HEK293 (cell line): ENCODE measurements at regions not wholly inside any gene's neighbourhood (a gene's known extent, or its start where the extent isn't known, plus 50 kb on each side); places are given as distances from the start of the nearest gene placed in this dataset.

Experiments used
- CTCF ChIA-PET: fragments of 350-600 bp; formaldehyde crosslinking; extraction: SDS; loops from one replicate; lab custom pipeline; 2021; ENCODE audit warnings: antibody characterized with exemption; lab: Yijun Ruan, JAX
- POLR2A ChIA-PET: fragments of 300-600 bp; formaldehyde crosslinking; extraction: SDS; loops from one replicate; lab custom pipeline; 2020; ENCODE audit warnings: antibody characterized with exemption, inconsistent platforms; lab: Yijun Ruan, JAX
- H3K27ac ChIP-seq: fragments of 200-500 bp; sonication (Bioruptor generic); 2 replicates; pipeline ENCODE4 v1.5.1; 2014; ENCODE audit warnings: low read depth, low read length, control low read depth, inconsistent platforms; ENCODE audit errors: extremely low read depth
- H3K36me3 ChIP-seq, 2 experiments: fragments of 200-500 bp in 1 of 2; sonication (Bioruptor generic) in 1 of 2; 1 replicate in 1 of 2; 2 replicates in 1 of 2; pipeline ENCODE4 v1.5.1; 2014 to 2017; ENCODE audit warnings: inconsistent platforms in 2 of 2, low read length in 2 of 2; ENCODE audit not compliant: control insufficient read depth in 2 of 2, insufficient read depth in 1 of 2
- H3K4me1 ChIP-seq: fragments of 200-500 bp; sonication (Bioruptor generic); 2 replicates; pipeline ENCODE4 v1.5.1; 2014; ENCODE audit warnings: mild to moderate bottlenecking, low read length, inconsistent platforms; ENCODE audit not compliant: control insufficient read depth, insufficient read depth
- H3K4me3 ChIP-seq: 2 replicates; pipeline ENCODE4 v1.5.1; 2011; ENCODE audit warnings: low read depth, mild to moderate bottlenecking, control low read depth, low read length, moderate library complexity
- H3K9me3 ChIP-seq: fragments of 200-500 bp; sonication (Bioruptor generic); 2 replicates; pipeline ENCODE4 v1.5.1; 2014; ENCODE audit warnings: low read depth, low read length, inconsistent platforms; ENCODE audit not compliant: control insufficient read depth, insufficient read depth
- FEZF1 ChIP-seq: fragments of 450-650 bp; formaldehyde crosslinking; IDR thresholded peaks from 2 replicates; pipeline ENCODE4 v1.5.1; 2016; ENCODE audit warnings: missing biosample characterization, missing genetic modification characterization
- ZBTB1 ChIP-seq: fragments of 450-650 bp; formaldehyde crosslinking; IDR thresholded peaks from 2 replicates; pipeline ENCODE4 v1.5.1; 2016; ENCODE audit warnings: missing biosample characterization, missing genetic modification characterization
- ZBTB8A ChIP-seq: fragments of 450-650 bp; formaldehyde crosslinking; IDR thresholded peaks from 2 replicates; pipeline ENCODE4 v1.5.1; 2016; ENCODE audit warnings: missing biosample characterization, missing genetic modification characterization
- ZFHX2 ChIP-seq: fragments of 450-650 bp; formaldehyde crosslinking; conservative IDR thresholded peaks from 2 replicates; pipeline ENCODE4 v1.5.1; 2016; ENCODE audit warnings: missing biosample characterization, missing genetic modification characterization
- ZFP3 ChIP-seq: fragments of 450-650 bp; formaldehyde crosslinking; IDR thresholded peaks from 2 replicates; pipeline ENCODE4 v1.5.1; 2016; ENCODE audit warnings: low read depth, missing biosample characterization, missing genetic modification characterization
- ZFP69B ChIP-seq: fragments of 450-650 bp; formaldehyde crosslinking; IDR thresholded peaks from 2 replicates; pipeline ENCODE4 v1.5.1; 2016; ENCODE audit warnings: missing biosample characterization, missing genetic modification characterization
- ZIC2 ChIP-seq: fragments of 450-650 bp; formaldehyde crosslinking; IDR thresholded peaks from 2 replicates; pipeline ENCODE4 v1.5.1; 2016; ENCODE audit warnings: missing biosample characterization, missing genetic modification characterization
- ZNF138 ChIP-seq: fragments of 450-650 bp; formaldehyde crosslinking; IDR thresholded peaks from 2 replicates; pipeline ENCODE4 v1.5.1; 2016; ENCODE audit warnings: missing biosample characterization, missing genetic modification characterization, borderline replicate concordance
- ZNF174 ChIP-seq: fragments of 450-650 bp; formaldehyde crosslinking; IDR thresholded peaks from 2 replicates; pipeline ENCODE4 v1.5.0; 2017; ENCODE audit warnings: missing biosample characterization, mild to moderate bottlenecking, missing genetic modification characterization
- ZNF202 ChIP-seq: fragments of 450-650 bp; formaldehyde crosslinking; IDR thresholded peaks from 2 replicates; pipeline ENCODE4 v1.5.1; 2016; ENCODE audit warnings: missing biosample characterization, missing genetic modification characterization, borderline replicate concordance
- ZNF221 ChIP-seq: fragments of 450-650 bp; formaldehyde crosslinking; IDR thresholded peaks from 2 replicates; pipeline ENCODE4 v1.5.1; 2017; ENCODE audit warnings: missing biosample characterization, missing genetic modification characterization, borderline replicate concordance
- ZNF239 ChIP-seq: fragments of 450-650 bp; formaldehyde crosslinking; IDR thresholded peaks from 2 replicates; pipeline ENCODE4 v1.5.1; 2016; ENCODE audit warnings: missing biosample characterization, missing genetic modification characterization
- ZNF302 ChIP-seq: fragments of 450-650 bp; formaldehyde crosslinking; IDR thresholded peaks from 2 replicates; pipeline ENCODE4 v1.5.1; 2016; ENCODE audit warnings: missing biosample characterization, missing genetic modification characterization, low read depth
- ZNF354C ChIP-seq: fragments of 450-650 bp; formaldehyde crosslinking; IDR thresholded peaks from 2 replicates; pipeline ENCODE4 v1.5.1; 2016; ENCODE audit warnings: missing biosample characterization, missing genetic modification characterization, low read depth, borderline replicate concordance
- ZNF416 ChIP-seq: fragments of 450-650 bp; formaldehyde crosslinking; IDR thresholded peaks from 2 replicates; pipeline ENCODE4 v1.5.1; 2016; ENCODE audit warnings: missing biosample characterization, missing genetic modification characterization
- ZNF600 ChIP-seq: fragments of 450-650 bp; formaldehyde crosslinking; IDR thresholded peaks from 2 replicates; pipeline ENCODE4 v1.5.1; 2016; ENCODE audit warnings: missing biosample characterization, missing genetic modification characterization
- ZNF76 ChIP-seq: fragments of 450-650 bp; formaldehyde crosslinking; IDR thresholded peaks from 2 replicates; pipeline ENCODE4; 2016; ENCODE audit warnings: low read depth, missing biosample characterization, missing genetic modification characterization, borderline replicate concordance
- TF ChIP-seq, protein P1 (sequence below): fragments of 450-650 bp; formaldehyde crosslinking; IDR thresholded peaks from 2 replicates; pipeline ENCODE4 v1.5.1; 2016; ENCODE audit warnings: missing biosample characterization, missing genetic modification characterization
- TF ChIP-seq, protein P2 (sequence below): fragments of 450-650 bp; formaldehyde crosslinking; IDR thresholded peaks from 2 replicates; pipeline ENCODE4 v1.5.1; 2016; ENCODE audit warnings: missing biosample characterization, missing genetic modification characterization
- TF ChIP-seq, protein P3 (sequence below): IDR thresholded peaks from 2 replicates; pipeline ENCODE4 v1.6.1; 2011; ENCODE audit warnings: mild to moderate bottlenecking, low read depth, low read length, borderline replicate concordance
- TF ChIP-seq, protein P4 (sequence below): fragments of 450-650 bp; formaldehyde crosslinking; IDR thresholded peaks from 2 replicates; pipeline ENCODE4 v1.5.1; 2016; ENCODE audit warnings: missing biosample characterization, missing genetic modification characterization, low read depth
- TF ChIP-seq, protein P5 (sequence below): fragments of 450-650 bp; formaldehyde crosslinking; IDR thresholded peaks from 2 replicates; pipeline ENCODE4 v1.5.1; 2016; ENCODE audit warnings: missing biosample characterization, missing genetic modification characterization

DNA sequence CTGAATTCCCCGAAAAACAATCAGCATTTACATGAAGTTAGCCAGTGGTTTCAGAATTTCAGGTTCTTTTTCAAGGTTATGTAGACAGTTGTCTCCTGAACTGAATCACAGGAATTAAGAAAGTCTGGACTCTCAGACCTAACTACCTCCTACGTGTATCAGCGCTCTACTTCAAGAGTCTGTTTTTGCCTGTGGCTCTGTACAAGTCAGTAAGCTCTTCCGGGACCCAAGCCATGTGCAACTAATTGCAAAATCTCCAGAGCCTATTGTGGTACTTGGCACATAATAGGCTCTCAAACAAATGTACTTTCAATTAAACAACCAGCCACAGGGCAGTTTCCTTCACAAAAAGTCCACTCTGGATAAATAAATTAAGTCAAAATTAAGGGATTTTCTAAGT lies 414.2 kb downstream of the PDCD6IP start (continued):
- TF ChIP-seq, protein P1, sequence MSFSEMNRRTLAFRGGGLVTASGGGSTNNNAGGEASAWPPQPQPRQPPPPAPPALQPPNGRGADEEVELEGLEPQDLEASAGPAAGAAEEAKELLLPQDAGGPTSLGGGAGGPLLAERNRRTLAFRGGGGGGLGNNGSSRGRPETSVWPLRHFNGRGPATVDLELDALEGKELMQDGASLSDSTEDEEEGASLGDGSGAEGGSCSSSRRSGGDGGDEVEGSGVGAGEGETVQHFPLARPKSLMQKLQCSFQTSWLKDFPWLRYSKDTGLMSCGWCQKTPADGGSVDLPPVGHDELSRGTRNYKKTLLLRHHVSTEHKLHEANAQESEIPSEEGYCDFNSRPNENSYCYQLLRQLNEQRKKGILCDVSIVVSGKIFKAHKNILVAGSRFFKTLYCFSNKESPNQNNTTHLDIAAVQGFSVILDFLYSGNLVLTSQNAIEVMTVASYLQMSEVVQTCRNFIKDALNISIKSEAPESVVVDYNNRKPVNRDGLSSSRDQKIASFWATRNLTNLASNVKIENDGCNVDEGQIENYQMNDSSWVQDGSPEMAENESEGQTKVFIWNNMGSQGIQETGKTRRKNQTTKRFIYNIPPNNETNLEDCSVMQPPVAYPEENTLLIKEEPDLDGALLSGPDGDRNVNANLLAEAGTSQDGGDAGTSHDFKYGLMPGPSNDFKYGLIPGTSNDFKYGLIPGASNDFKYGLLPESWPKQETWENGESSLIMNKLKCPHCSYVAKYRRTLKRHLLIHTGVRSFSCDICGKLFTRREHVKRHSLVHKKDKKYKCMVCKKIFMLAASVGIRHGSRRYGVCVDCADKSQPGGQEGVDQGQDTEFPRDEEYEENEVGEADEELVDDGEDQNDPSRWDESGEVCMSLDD (tag by site-specific recombination): no peak
- TF ChIP-seq ZNF416: no peak
- TF ChIP-seq ZNF76: no peak

DNA sequence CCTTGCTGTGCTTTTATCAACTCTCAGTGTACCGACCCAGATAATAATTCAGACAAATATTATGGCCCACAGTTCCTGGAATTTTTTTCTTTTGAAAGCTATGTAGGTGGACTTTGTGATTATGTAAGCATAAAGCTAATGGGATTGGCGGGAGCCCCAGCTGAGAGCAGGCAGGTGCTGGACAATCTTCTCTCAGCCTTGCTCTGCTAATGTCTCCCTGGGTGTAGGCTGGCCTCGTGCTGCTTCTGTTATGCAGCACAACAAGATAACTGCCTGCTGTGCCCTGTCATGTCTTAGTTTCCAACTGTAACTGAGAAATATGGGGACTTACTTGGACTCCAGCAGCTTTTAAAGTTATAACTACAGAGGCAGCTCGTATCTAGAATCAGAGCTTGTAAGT lies 415.0 kb downstream of the PDCD6IP start:
- Histone ChIP-seq H3K27ac (no peak overlapping the region), H3K9me3 (no peaks in the 10 kb centered on the region), H3K36me3 (no peaks in the 10 kb centered on the region), H3K4me1 (no peaks in the 10 kb centered on the region), H3K4me3 (no peak overlapping the region)
- CTCF ChIA-PET: no interaction called here
- TF ChIP-seq ZFHX2 (tag by site-specific recombination) (0 out of 2 replicates have a peak, but pooled peaks have one; percentile 9), ZNF600 (peak; percentile 36; the same call in 1 of the 2 replicates), ZIC2 (tag by site-specific recombination) (peak; percentile 93)
- TF ChIP-seq, protein P2, sequence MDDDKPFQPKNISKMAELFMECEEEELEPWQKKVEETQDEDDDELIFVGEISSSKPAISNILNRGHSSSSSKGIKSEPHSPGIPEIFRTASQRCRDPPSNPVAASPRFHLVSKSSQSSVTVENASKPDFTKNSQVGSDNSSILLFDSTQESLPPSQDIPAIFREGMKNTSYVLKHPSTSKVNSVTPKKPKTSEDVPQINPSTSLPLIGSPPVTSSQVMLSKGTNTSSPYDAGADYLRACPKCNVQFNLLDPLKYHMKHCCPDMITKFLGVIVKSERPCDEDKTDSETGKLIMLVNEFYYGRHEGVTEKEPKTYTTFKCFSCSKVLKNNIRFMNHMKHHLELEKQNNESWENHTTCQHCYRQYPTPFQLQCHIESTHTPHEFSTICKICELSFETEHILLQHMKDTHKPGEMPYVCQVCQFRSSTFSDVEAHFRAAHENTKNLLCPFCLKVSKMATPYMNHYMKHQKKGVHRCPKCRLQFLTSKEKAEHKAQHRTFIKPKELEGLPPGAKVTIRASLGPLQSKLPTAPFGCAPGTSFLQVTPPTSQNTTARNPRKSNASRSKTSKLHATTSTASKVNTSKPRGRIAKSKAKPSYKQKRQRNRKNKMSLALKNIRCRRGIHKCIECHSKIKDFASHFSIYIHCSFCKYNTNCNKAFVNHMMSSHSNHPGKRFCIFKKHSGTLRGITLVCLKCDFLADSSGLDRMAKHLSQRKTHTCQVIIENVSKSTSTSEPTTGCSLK: no peak
- POLR2A ChIA-PET: no interaction called here

DNA sequence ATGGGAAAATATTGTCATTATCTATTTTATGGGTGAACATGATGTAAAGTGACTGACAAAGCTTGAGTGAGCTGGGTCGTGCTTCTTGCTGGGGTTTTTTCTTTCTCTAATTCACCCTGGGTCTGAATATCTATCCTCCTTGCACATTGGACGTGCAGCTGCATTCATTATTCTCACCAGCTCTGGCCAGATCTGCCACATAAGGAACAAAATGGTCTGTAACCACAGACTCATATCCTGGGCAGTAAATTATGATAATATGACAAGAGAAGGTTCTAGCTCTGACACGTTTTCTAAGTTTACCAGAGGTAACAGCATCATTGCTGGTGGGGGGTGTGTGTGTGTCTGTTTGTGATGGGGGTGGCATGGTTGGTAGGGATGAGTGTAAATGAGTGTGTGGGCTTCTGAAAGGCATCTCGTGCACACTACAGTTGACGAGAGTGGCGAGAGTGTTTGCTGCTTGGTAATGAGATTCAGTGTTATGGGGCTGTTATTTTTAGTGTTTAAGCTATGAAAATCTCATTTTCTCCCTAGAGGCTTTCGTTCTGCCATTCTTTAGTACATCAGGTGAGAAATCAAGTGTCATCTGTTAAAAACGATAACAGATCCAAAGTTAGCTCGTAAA lies 418.4 kb downstream of the PDCD6IP start:
- Histone ChIP-seq H3K9me3 (no peaks in the 10 kb centered on the region), H3K4me1 (no peaks in the 10 kb centered on the region), H3K4me3 (no peak overlapping the region), H3K27ac (no peak overlapping the region), H3K36me3 (no peaks in the 10 kb centered on the region)
- TF ChIP-seq ZBTB1 (tag by site-specific recombination): no peak
- TF ChIP-seq ZNF221 (tag by site-specific recombination): no peak
- no peak for TF ChIP-seq ZNF202 (tag by site-specific recombination)
- no peak for TF ChIP-seq FEZF1 (tag by site-specific recombination)
- TF ChIP-seq, protein P3, sequence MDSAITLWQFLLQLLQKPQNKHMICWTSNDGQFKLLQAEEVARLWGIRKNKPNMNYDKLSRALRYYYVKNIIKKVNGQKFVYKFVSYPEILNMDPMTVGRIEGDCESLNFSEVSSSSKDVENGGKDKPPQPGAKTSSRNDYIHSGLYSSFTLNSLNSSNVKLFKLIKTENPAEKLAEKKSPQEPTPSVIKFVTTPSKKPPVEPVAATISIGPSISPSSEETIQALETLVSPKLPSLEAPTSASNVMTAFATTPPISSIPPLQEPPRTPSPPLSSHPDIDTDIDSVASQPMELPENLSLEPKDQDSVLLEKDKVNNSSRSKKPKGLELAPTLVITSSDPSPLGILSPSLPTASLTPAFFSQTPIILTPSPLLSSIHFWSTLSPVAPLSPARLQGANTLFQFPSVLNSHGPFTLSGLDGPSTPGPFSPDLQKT: no peak
- TF ChIP-seq ZNF138 (tag by site-specific recombination): no peak
- TF ChIP-seq ZNF354C (tag by site-specific recombination): no peak
- TF ChIP-seq, protein P4, sequence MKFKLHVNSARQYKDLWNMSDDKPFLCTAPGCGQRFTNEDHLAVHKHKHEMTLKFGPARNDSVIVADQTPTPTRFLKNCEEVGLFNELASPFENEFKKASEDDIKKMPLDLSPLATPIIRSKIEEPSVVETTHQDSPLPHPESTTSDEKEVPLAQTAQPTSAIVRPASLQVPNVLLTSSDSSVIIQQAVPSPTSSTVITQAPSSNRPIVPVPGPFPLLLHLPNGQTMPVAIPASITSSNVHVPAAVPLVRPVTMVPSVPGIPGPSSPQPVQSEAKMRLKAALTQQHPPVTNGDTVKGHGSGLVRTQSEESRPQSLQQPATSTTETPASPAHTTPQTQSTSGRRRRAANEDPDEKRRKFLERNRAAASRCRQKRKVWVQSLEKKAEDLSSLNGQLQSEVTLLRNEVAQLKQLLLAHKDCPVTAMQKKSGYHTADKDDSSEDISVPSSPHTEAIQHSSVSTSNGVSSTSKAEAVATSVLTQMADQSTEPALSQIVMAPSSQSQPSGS (tag by site-specific recombination): no peak
- TF ChIP-seq ZBTB8A (tag by site-specific recombination): no peak
- TF ChIP-seq ZNF302 (tag by site-specific recombination): no peak
- TF ChIP-seq, protein P5, sequence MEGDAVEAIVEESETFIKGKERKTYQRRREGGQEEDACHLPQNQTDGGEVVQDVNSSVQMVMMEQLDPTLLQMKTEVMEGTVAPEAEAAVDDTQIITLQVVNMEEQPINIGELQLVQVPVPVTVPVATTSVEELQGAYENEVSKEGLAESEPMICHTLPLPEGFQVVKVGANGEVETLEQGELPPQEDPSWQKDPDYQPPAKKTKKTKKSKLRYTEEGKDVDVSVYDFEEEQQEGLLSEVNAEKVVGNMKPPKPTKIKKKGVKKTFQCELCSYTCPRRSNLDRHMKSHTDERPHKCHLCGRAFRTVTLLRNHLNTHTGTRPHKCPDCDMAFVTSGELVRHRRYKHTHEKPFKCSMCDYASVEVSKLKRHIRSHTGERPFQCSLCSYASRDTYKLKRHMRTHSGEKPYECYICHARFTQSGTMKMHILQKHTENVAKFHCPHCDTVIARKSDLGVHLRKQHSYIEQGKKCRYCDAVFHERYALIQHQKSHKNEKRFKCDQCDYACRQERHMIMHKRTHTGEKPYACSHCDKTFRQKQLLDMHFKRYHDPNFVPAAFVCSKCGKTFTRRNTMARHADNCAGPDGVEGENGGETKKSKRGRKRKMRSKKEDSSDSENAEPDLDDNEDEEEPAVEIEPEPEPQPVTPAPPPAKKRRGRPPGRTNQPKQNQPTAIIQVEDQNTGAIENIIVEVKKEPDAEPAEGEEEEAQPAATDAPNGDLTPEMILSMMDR: no peak
- TF ChIP-seq ZFP69B (tag by site-specific recombination): no peak
- TF ChIP-seq ZFP3: no peak
- TF ChIP-seq ZNF239 (tag by site-specific recombination): no peak
- no peak for TF ChIP-seq ZNF174 (tag by site-specific recombination)
- CTCF ChIA-PET: no interaction called here
- POLR2A ChIA-PET: no interaction called here
